ENCODE measurements at regions not wholly inside any gene's neighbourhood (a gene's known extent, or its start where the extent isn't known, plus 50 kb on each side); places are given as distances from the start of the nearest gene placed in this dataset.

DNA sequence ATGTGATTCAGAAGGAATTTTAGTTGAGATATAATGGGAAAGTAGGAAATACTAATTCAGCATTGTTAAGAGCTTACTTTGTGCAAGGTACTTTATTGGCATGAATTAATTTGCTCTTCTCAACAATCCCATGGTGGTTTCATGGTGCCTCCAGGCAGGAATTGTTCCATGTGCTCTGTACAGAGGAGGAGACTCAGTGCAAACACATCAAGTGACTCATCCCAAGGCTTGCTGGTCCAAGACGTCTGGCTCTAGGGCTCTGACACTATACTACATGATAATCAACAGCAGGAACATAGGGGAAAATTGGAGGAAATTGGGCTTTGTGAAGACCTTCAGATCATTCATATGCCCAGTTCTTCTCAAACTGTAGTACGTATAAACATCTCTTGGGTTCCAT, 66.5 kb upstream of the PRKG1 start:
- peaks cover 0 to 13% of the 10 kb centered on the region in 2 experiments; a peak in 3 of 5 replicates for H3K27me3 ChIP-seq (ENCODE audit: control insufficient read depth in 1 of 2, insufficient read depth in 2 of 2, low read length in 2 of 2)
- no peak overlapping the region for H3K4me3 ChIP-seq (replicated peaks in 1 of 3; ENCODE audit: insufficient read depth in 1 of 3, low read depth in 2 of 3, low read length in 3 of 3)
- 28% methylated on average over 2 of the region's 2 CpGs for WGBS (ENCODE audit: low lambda C conversion rate)
- no peak overlapping the region for H3K27ac ChIP-seq (ENCODE audit: extremely low read length, insufficient read depth, low read length)
- TF ChIP-seq ZNF772 (CRISPR knock-in tag; IDR thresholded peaks at IDR 0.05) (no peak), YEATS4 (CRISPR knock-in tag; IDR thresholded peaks at IDR 0.05; ENCODE audit: borderline replicate concordance) (no peak), ZNF609 (CRISPR knock-in tag; IDR thresholded peaks at IDR 0.05; ENCODE audit: borderline replicate concordance) (no peak), ETV5 (CRISPR knock-in tag; IDR thresholded peaks at IDR 0.05; ENCODE audit: borderline replicate concordance) (no peak), KMT2A (CRISPR knock-in tag; IDR thresholded peaks at IDR 0.05) (no peak), ZFP37 (CRISPR knock-in tag; IDR thresholded peaks at IDR 0.05; ENCODE audit: borderline replicate concordance) (no peak), TCF7 (IDR thresholded peaks at IDR 0.05; ENCODE audit: low read depth) (no peak), MEIS2 (CRISPR knock-in tag; IDR thresholded peaks at IDR 0.05) (no peak), JUND (CRISPR knock-in tag; IDR thresholded peaks at IDR 0.05) (no peak), TCF7L2 (IDR thresholded peaks at IDR 0.05; ENCODE audit: low read depth, low read length) (no peak)
- no peak overlapping the region for H3K9ac ChIP-seq (ENCODE audit: insufficient read depth, low read depth, low read length)
- BruUV-seq (replicated peaks) = no TSS peak
- no peaks in the 10 kb centered on the region for H3K79me2 ChIP-seq (ENCODE audit: insufficient read depth, low read length)
- FAIRE-seq (no peak), DNase-seq (ENCODE audit: low spot score) (no peak), ATAC-seq (no peak)
- intact Hi-C loops (cut with micrococcal nuclease; ENCODE audit: unreplicated experiment) = no loop called here
- no peak overlapping the region for H2AFZ ChIP-seq (ENCODE audit: low read length)
- no peaks in the 10 kb centered on the region for H3K9me3 ChIP-seq (ENCODE audit: low read length)
- no peak overlapping the region for H3K4me2 ChIP-seq (ENCODE audit: low read depth, low read length)
- CTCF ChIA-PET (ENCODE audit: low intra/inter-chr PET ratio, low total read pairs) = no interaction called here
- POLR2A ChIA-PET = no interaction called here
- no peaks in the 10 kb centered on the region for H4K20me1 ChIP-seq (ENCODE audit: insufficient read depth, low read length)
- H3K36me3 ChIP-seq (replicated peaks in 1 of 2; ENCODE audit: control insufficient read depth in 1 of 2, insufficient read depth in 2 of 2, low read length in 2 of 2) = no peaks in the 10 kb centered on the region
- H3K4me1 ChIP-seq (ENCODE audit: insufficient read depth, low read length) = no peaks in the 10 kb centered on the region
- in situ Hi-C loops (cut with HindIII; ENCODE audit: extremely low pct_ligation_motif_present, low pct_unique_long_range_greater_than_20kb) = loop anchor here (25.0 kb wide), 1 partner anchor 1205 kb away; no protein-coding TSS in a partner anchor
